Breast epithelium (tissue), 4 donors: ENCODE measurements at regions not wholly inside any gene's neighbourhood (a gene's known extent, or its start where the extent isn't known, plus 50 kb on each side); places are given as distances from the start of the nearest gene placed in this dataset.

ENCODE experiments used
- DNase-seq, 2 donors: peaks; one replicate each; pipeline ENCODE4 v3.0.0-alpha.2; 2019; ENCODE audit warnings: low spot score in 2 of 2
- H3K27ac ChIP-seq, 2 donors: fragments of 200-600 bp; sonication (generic) in 1 of 2; one replicate each; pipeline ENCODE4 v1.5.1; 2016 to 2019; ENCODE audit warnings: mild to moderate bottlenecking in 1 of 2
- H3K27me3 ChIP-seq, 2 donors: fragments of 200-600 bp; sonication (generic) in 1 of 2; one replicate each; pipeline versions ENCODE4 v1.5.1 to v1.6.0; 2017 to 2019; ENCODE audit warnings: control low read depth in 1 of 2, mild to moderate bottlenecking in 1 of 2
- H3K36me3 ChIP-seq: fragments of 200-600 bp; one replicate; pipeline ENCODE4 v1.5.1; 2019
- H3K4me1 ChIP-seq, 2 donors: fragments of 200-600 bp; sonication (generic); one replicate each; pipeline ENCODE4 v1.5.1; 2016 to 2019; ENCODE audit warnings: control low read depth in 1 of 2
- H3K4me3 ChIP-seq, 3 donors: fragments of 200-600 bp; sonication (generic); 1 replicate in 2 of 3; 2 replicates in 1 of 3; pipeline ENCODE4 v1.5.1; 2016 to 2019; ENCODE audit warnings: mild to moderate bottlenecking in 3 of 3, moderate library complexity in 2 of 3
- H3K9me3 ChIP-seq, 2 donors: fragments of 200-600 bp; sonication (generic) in 1 of 2; one replicate each; pipeline ENCODE4 v1.5.1; 2016 to 2019; ENCODE audit warnings: control low read depth in 1 of 2
- CTCF ChIP-seq, 3 donors: fragments of 450-650 bp; IDR thresholded peaks; one replicate each; pipeline ENCODE4 v1.5.1; 2016 to 2017; ENCODE audit warnings: antibody characterized with exemption in 3 of 3, mild to moderate bottlenecking in 3 of 3, moderate library complexity in 3 of 3
- POLR2A ChIP-seq: fragments of 450-650 bp; IDR thresholded peaks from one replicate; pipeline ENCODE4 v1.6.1; 2016; ENCODE audit warnings: antibody characterized with exemption, mild to moderate bottlenecking, moderate library complexity
- POLR2AphosphoS5 ChIP-seq, 3 donors: sonication (generic); formaldehyde crosslinking; IDR thresholded peaks; one replicate each; pipeline ENCODE4 v1.6.1; 2017; ENCODE audit warnings: antibody characterized with exemption in 3 of 3
- intact Hi-C: fragments of 100-400 bp; cut with DNase I; formaldehyde crosslinking; loops from one replicate; pipeline ENCODE4 v1.15.1; 2023; ENCODE audit warnings: low total_unique reads

- DNase-seq, result no peak
- no peak for TF ChIP-seq POLR2AphosphoS5 (IDR thresholded peaks at IDR 0.05)
- no peak for TF ChIP-seq POLR2A
- TF ChIP-seq CTCF (IDR thresholded peaks at IDR 0.05), result no peak
- H3K4me1 ChIP-seq, result no peaks in the 10 kb centered on the region
- H3K36me3 ChIP-seq, result no peaks in the 10 kb centered on the region
- no peaks in the 10 kb centered on the region for H3K9me3 ChIP-seq
- no peaks in the 10 kb centered on the region for H3K27me3 ChIP-seq
- H3K27ac ChIP-seq, result no peak overlapping the region
- intact Hi-C loops, result no loop called here
- no peak overlapping the region for H3K4me3 ChIP-seq
These were observed 1579.3 kb downstream of the HACE1 start for GRCh38 chr6:103280417-103280816.

- Histone ChIP-seq H3K27me3 (no peaks in the 10 kb centered on the region), H3K4me1 (no peaks in the 10 kb centered on the region), H3K4me3 (no peak overlapping the region), H3K27ac (no peak overlapping the region), H3K36me3 (no peaks in the 10 kb centered on the region), H3K9me3 (no peaks in the 10 kb centered on the region)
- DNase-seq, result no peak
- TF ChIP-seq POLR2AphosphoS5 (IDR thresholded peaks at IDR 0.05) (no peak), POLR2A (no peak), CTCF (IDR thresholded peaks at IDR 0.05) (no peak)
- intact Hi-C loops, result loop anchor here (10.0 kb wide), 1 partner anchor 47 kb away; no protein-coding TSS in a partner anchor
These were observed 1581.8 kb downstream of the HACE1 start for GRCh38 chr6:103277936-103278335.

GRCh38 chr6:103273048-103273447, 1586.7 kb downstream of the HACE1 start:
- Histone ChIP-seq H3K27me3 (no peaks in the 10 kb centered on the region), H3K4me3 (no peak overlapping the region)

GRCh38 chr6:103269581-103269980, 1590.1 kb downstream of the HACE1 start:
- intact Hi-C loops, result no loop called here

More at GRCh38 chr6:103273048-103273447, 1586.7 kb downstream of the HACE1 start:
- no peaks in the 10 kb centered on the region for H3K9me3 ChIP-seq
- no peaks in the 10 kb centered on the region for H3K4me1 ChIP-seq
- no peaks in the 10 kb centered on the region for H3K36me3 ChIP-seq
- TF ChIP-seq POLR2AphosphoS5 (IDR thresholded peaks at IDR 0.05) (no peak), CTCF (IDR thresholded peaks at IDR 0.05) (no peak), POLR2A (no peak)
- no peak overlapping the region for H3K27ac ChIP-seq
- DNase-seq, result no peak
- intact Hi-C loops, result loop anchor here (10.0 kb wide), 1 partner anchor 52 kb away; no protein-coding TSS in a partner anchor

GRCh38 chr6:103268335-103268734, 1591.4 kb downstream of the HACE1 start:
- intact Hi-C loops, result no loop called here

More at GRCh38 chr6:103269581-103269980, 1590.1 kb downstream of the HACE1 start:
- Histone ChIP-seq H3K27ac (no peak overlapping the region), H3K4me1 (no peaks in the 10 kb centered on the region), H3K9me3 (no peaks in the 10 kb centered on the region), H3K36me3 (no peaks in the 10 kb centered on the region), H3K4me3 (no peak overlapping the region), H3K27me3 (no peaks in the 10 kb centered on the region)
- DNase-seq, result no peak
- TF ChIP-seq POLR2A (no peak), POLR2AphosphoS5 (IDR thresholded peaks at IDR 0.05) (no peak)

More at GRCh38 chr6:103268335-103268734, 1591.4 kb downstream of the HACE1 start:
- H3K4me3 ChIP-seq, result no peak overlapping the region
- H3K4me1 ChIP-seq, result no peaks in the 10 kb centered on the region
- H3K27ac ChIP-seq, result no peak overlapping the region
- H3K36me3 ChIP-seq, result no peaks in the 10 kb centered on the region
- no peak for DNase-seq
- TF ChIP-seq POLR2AphosphoS5 (IDR thresholded peaks at IDR 0.05) (no peak), CTCF (IDR thresholded peaks at IDR 0.05) (no peak), POLR2A (no peak)
- no peaks in the 10 kb centered on the region for H3K27me3 ChIP-seq
- no peaks in the 10 kb centered on the region for H3K9me3 ChIP-seq
